Stimulated activated CD4-positive, alpha-beta T cell treated with anti-CD3 and anti-CD28 coated beads, Interleukin-1b, Interleukin-23, amount 100 ng/mL, for 24 hours (primary cell): ENCODE measurements at regions not wholly inside any gene's neighbourhood (a gene's known extent, or its start where the extent isn't known, plus 50 kb on each side); places are given as distances from the start of the nearest gene placed in this dataset.
A peak's percentile ranks its signal among the peaks of the same experiment; 100 is the strongest.
"Not testable (repeated sequence)": the region's sequence is repeated elsewhere in the genome, so short reads cannot be mapped to it uniquely, and the experiment has no call there.

Source experiments
- DNase-seq, 4 experiments: peaks; one replicate each; pipeline ENCODE4 v3.0.0-alpha.2; 2020; ENCODE audit warnings: low read depth in 4 of 4, low spot score in 1 of 4

DNA sequence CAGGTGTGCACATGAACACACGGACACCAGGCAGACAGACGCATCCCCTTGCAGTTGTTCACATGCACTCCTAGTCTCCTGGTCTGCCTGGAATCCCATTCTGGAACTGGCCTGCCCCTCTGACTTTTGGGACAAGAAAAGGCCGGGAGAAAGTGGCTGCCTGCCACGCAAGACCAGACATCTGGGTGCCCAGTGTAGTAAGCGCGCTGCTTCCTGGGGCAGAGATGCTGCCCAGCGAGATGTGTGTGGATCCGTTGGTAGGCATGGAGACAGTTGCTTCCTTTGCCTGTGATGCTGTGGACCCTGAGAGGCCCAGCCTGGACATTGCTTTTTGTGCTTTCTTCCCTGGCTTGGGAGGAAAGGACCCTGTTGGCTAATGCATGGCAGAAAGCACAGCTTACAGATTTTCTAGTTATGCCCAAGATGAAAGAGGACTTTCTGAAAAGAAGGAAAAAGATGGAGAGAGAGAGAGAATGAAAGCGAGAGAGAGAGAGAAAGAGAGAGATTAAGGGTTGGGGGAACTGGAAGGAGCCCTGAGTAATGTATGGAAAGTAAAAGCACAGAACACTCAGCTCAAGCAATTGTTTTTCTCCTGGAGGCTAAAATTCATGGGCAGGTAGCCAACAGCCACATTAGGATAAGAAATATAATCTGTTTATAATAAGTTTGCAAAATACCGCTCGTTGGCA lies 235.3 kb downstream of the BCL2L11 start:
- DNase-seq, result not testable (repeated sequence)

DNA sequence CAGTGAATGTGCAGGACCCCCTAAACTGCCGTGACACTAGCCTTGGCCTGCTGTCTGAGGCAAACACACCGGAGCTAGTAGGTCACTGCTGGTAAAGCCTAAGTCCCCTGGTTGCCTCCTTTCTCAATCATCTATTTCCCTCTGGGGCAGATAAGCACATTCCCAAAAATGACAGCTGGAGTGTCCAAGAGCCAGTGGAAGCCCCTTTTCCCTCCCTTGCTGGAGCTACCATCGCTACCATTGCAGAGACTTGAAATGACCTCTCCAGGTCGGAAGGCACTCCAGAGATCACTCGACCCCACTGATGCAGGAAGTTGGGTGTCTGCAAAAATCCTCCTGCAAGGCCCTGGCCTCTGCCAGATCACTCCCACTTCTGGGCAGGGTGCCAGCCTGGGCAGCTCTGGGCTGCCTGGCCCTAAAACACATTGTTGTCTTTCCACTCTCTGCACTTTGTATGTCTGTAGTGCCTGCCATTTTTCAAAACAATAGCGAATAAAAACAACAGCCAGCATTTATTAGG lies 235.9 kb downstream of the BCL2L11 start:
- DNase-seq, result not testable (repeated sequence)

DNA sequence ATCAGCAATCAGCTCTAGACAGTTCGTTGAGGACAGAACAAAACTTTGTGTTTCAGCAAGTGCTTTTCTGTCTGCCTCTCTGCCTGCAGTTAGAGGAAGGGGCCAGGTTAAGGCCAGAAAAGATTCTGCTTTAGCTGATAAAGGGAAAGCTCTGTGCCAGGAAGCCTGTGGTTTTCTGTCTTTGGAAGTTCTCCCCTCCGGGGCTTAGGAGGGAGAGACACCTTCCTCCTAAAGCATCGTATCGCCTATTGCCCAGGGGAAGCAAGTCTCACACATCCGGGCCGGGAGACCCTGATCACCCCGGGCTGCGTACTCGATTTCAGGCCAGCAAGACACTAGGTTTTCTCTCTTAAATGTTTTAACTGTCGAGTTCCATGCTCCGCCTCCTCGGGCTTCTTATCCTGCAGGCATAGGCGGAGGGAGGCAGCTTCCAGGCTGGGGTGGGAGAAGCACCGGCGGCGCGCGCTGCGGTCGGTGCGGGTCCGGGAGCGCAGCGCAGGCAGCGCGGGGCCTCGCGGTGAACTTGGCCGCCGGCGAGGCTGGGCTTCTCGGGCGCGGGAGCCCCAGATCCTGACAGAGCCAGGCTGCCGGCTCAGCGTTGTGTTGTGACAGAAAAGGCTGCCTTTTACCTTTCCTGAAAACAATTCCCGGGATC lies 245.4 kb downstream of the BCL2L11 start:
- not testable (repeated sequence) for DNase-seq

GRCh38 chr2:111366641-111367029 lies 245.9 kb downstream of the BCL2L11 start:
- DNase-seq, result not testable (repeated sequence)

GRCh38 chr2:111367080-111367479 lies 246.4 kb downstream of the BCL2L11 start:
- not testable (repeated sequence) for DNase-seq

DNA sequence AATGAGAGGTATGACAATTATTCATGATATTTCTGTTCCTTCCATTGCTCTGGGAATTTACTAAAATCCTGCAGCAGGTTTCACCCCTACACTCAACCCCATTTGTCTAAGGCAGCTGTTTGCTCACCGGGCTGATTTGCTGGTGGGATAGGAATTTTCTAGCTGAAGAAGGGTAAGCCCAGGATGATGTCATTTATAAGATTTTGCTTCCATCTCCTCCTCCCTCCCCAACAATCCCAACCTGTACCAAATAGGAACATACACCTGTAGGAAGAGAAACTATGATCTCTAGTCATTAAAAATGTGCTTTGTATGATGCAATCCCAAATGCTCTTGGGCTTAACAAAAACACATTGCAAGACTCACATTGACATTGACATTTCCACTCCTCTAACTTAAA lies 247.2 kb downstream of the BCL2L11 start:
- not testable (repeated sequence) for DNase-seq

DNA sequence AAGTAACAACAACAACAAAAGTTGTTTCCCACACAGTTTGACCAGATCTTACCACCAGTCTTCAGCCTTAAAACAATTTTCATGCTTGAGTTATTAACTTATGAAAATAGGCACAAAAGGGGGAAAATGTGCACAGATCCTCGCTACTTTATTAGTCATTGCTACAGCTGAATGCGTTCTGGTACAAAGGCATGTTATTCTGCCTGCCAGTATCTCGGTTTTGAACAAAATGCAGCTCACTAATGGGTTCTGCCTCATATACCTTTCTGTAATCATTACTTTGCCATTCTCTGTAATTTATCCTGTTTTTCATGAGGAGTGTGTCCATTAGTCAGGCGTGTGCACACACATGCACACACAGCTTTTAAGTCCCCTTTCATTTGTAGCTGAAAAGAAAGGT lies 247.6 kb downstream of the BCL2L11 start:
- DNase-seq, result not testable (repeated sequence)

GRCh38 chr2:111373060-111373459 lies 252.3 kb downstream of the BCL2L11 start:
- not testable (repeated sequence) for DNase-seq

GRCh38 chr2:111373989-111374388 lies 253.3 kb downstream of the BCL2L11 start:
- not testable (repeated sequence) for DNase-seq

- DNase-seq, result not testable (repeated sequence)
Measured at GRCh38 chr2:111374734-111375133, 254.0 kb downstream of the BCL2L11 start.

- DNase-seq, result not testable (repeated sequence)
Measured at GRCh38 chr2:111375320-111375883, 254.7 kb downstream of the BCL2L11 start.

GRCh38 chr2:111376272-111376970 lies 255.7 kb downstream of the BCL2L11 start:
- DNase-seq, result not testable (repeated sequence)

GRCh38 chr2:111376971-111377352 lies 256.2 kb downstream of the BCL2L11 start:
- not testable (repeated sequence) for DNase-seq

DNA sequence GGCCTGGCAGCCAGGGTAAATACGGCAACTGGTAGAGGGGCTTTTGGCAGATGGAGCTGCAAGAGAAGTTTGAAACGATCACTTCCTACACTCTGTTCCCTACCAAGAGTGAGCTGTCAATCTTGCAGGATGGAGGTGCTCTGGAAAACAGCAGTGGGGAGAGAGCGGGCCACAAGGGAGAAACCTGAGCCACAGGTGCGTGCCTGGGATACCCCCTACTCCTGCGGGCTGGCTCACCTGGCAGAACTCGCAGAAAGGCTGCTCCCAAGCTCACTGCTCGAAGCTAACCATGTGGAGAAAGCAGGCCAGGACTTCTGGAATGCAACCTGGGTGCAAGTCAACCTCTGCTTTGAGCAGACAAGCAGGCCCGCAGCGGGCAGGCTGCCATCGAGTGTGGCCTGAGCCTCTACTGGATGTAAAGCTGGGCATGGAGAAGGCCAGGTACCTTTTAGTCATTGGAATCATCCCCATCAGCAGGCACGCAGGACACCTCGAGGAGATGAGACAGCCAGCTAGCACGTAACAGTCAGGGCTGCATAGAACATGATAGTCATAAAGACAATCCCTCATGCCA lies 256.8 kb downstream of the BCL2L11 start:
- DNase-seq, result not testable (repeated sequence)

GRCh38 chr2:111378348-111378747 lies 257.6 kb downstream of the BCL2L11 start:
- DNase-seq, result not testable (repeated sequence)

DNA sequence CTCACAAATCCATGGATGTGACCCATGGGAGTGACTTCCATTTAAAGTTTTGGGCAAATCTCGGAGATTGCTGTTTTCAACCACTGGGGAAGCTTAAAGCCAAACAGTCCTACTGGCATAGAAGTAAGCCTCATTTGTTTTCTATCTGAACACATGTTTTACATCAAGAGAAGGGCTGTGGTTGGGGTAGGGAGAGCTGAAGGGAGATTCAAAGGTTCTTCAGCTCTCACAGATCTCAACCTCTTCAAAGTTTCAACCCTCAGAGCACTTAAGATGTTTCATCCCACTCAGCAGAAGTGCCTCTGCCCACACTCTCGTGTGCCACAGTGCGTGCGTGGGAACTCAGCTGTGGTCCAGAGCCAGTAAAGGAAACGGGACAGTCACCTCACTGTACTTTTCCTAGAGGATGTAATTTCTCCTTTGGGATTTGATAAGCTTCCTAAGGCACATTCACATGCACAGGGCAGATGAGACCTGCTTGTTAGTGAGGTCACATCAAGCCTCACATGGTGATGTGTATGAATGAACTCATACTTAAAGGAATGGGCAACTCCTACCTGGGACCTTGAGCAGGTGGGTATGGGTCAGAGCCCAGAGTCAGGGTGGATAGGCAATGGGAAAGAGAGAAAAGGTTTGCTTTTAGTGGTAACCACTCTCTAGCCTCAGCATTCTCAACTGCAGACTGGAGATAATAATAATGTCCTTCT lies 260.2 kb downstream of the BCL2L11 start:
- peak in 1 of 4 experiments; percentile 14 for DNase-seq

GRCh38 chr2:111381530-111382306 lies 261.0 kb downstream of the BCL2L11 start:
- DNase-seq, result not testable (repeated sequence)

GRCh38 chr2:111382507-111382906 lies 261.8 kb downstream of the BCL2L11 start:
- DNase-seq, result not testable (repeated sequence)

DNA sequence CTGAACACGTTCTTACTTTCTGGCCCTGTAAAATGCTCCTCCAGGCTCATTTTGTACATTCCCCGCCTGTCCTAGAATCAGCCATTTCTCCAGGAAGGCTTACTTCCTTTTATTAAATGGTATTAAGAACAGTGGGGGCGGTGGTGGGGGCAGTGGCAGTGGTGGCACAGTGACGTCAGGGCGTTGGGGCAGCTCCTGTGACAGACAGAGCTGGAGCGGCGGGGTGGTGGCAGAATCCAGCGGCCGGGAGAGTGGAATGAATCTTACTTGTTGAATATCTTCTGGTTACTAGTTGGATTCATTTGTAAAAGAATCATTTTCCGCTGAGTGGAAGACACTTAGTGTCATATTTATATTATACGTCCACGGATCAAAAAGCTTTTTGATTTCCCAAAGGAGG lies 262.6 kb downstream of the BCL2L11 start:
- DNase-seq, result not testable (repeated sequence)
